GM23338 (cell line): ENCODE measurements at regions not wholly inside any gene's neighbourhood (a gene's known extent, or its start where the extent isn't known, plus 50 kb on each side); places are given as distances from the start of the nearest gene placed in this dataset.

ENCODE experiments used
- CTCF ChIP-seq, 2 experiments: fragments of 200-600 bp in 1 of 2; sonication (generic) in 1 of 2; conservative IDR thresholded peaks; 2 replicates each; pipeline versions ENCODE4 v1.5.1 to v1.6.1; 2016 to 2017; ENCODE audit warnings: antibody characterized with exemption in 2 of 2, low read depth in 2 of 2, mild to moderate bottlenecking in 2 of 2, moderate library complexity in 1 of 2
- ETS1 ChIP-seq: IDR thresholded peaks from 2 replicates; pipeline ENCODE4 v1.6.1; 2016; ENCODE audit warnings: antibody characterized with exemption
- EZH2 ChIP-seq: fragments of 200-600 bp; sonication (generic); IDR thresholded peaks from one replicate; pipeline ENCODE4 v1.8.0; 2017; ENCODE audit warnings: antibody characterized with exemption, mild to moderate bottlenecking, low read depth; ENCODE audit not compliant: unreplicated experiment
- JUNB ChIP-seq: IDR thresholded peaks from one replicate; pipeline ENCODE4 v1.6.1; 2016; ENCODE audit warnings: antibody characterized with exemption; ENCODE audit not compliant: unreplicated experiment
- REST ChIP-seq: IDR thresholded peaks from one replicate; pipeline ENCODE4 v1.6.1; 2018; ENCODE audit warnings: antibody characterized with exemption; ENCODE audit not compliant: unreplicated experiment

GRCh38 chr5:169494941-169495548 is 88.5 kb upstream of the SPDL1 start:
- TF ChIP-seq CTCF (conservative IDR thresholded peaks at IDR 0.05; ENCODE audit: low read depth in 2 of 2) (no peak), EZH2 (no peak), ETS1 (no peak), JUNB (no peak), REST (no peak)
